Natural killer cell (primary cell): ENCODE measurements at regions not wholly inside any gene's neighbourhood (a gene's known extent, or its start where the extent isn't known, plus 50 kb on each side); places are given as distances from the start of the nearest gene placed in this dataset.
"Not testable (repeated sequence)": the region's sequence is repeated elsewhere in the genome, so short reads cannot be mapped to it uniquely, and the experiment has no call there.

Source experiments
- ATAC-seq, 3 donors: fragments of 150-1000 bp in 2 of 3; fragments of 200-7000 bp in 1 of 3; cut with Tn5 transposase; 1 replicate in 1 of 3; 2 replicates in 2 of 3; pipeline ENCODE4 v1.10.0; 2021; ENCODE audit warnings: mild to moderate bottlenecking in 2 of 3, moderate library complexity in 2 of 3
- DNase-seq, 2 donors: peaks; one replicate each; pipeline versions ENCODE4 v3.0.0 to v3.0.0-alpha.2; 2013 to 2021; ENCODE audit warnings: mixed read lengths in 1 of 2
- H3K27ac ChIP-seq: one replicate; pipeline ENCODE4 v1.5.1; 2013; ENCODE audit warnings: mild to moderate bottlenecking, low read length
- H3K27me3 ChIP-seq: one replicate; pipeline ENCODE4 v1.6.1; 2013; ENCODE audit warnings: low read length; ENCODE audit not compliant: control insufficient read depth, insufficient read depth
- H3K36me3 ChIP-seq: one replicate; pipeline ENCODE4 v1.6.1; 2013; ENCODE audit warnings: low read length; ENCODE audit not compliant: control insufficient read depth, insufficient read depth
- H3K4me1 ChIP-seq: one replicate; pipeline ENCODE4 v1.6.1; 2013; ENCODE audit warnings: low read length; ENCODE audit not compliant: control insufficient read depth, insufficient read depth
- H3K4me3 ChIP-seq: one replicate; pipeline ENCODE4 v1.5.1; 2013; ENCODE audit warnings: low read length
- H3K9me3 ChIP-seq: one replicate; pipeline ENCODE4 v1.6.1; 2013; ENCODE audit warnings: low read length; ENCODE audit not compliant: control insufficient read depth, insufficient read depth
- H3K27ac Mint-ChIP-seq, 2 donors: one replicate each; pipeline ENCODE4 v1.8.0; 2022; ENCODE audit warnings: mild to moderate bottlenecking in 2 of 2, mixed read lengths in 2 of 2, moderate library complexity in 1 of 2
- H3K27me3 Mint-ChIP-seq, 2 donors: one replicate each; pipeline ENCODE4 v1.8.0; 2022; ENCODE audit warnings: low read depth in 2 of 2, mixed read lengths in 2 of 2
- H3K36me3 Mint-ChIP-seq: one replicate; pipeline ENCODE4 v1.8.0; 2022; ENCODE audit warnings: mixed read lengths
- H3K4me1 Mint-ChIP-seq, 2 donors: one replicate each; pipeline ENCODE4 v1.8.0; 2022; ENCODE audit warnings: mixed read lengths in 2 of 2
- H3K4me3 Mint-ChIP-seq: one replicate; pipeline ENCODE4 v1.8.0; 2022; ENCODE audit warnings: mild to moderate bottlenecking, moderate library complexity, mixed read lengths
- H3K9me3 Mint-ChIP-seq, 2 donors: one replicate each; pipeline ENCODE4 v1.8.0; 2022; ENCODE audit warnings: mixed read lengths in 2 of 2
- CTCF ChIP-seq: fragments of 200-600 bp; IDR thresholded peaks from one replicate; pipeline ENCODE4 v1.8.0; 2022; ENCODE audit warnings: antibody characterized with exemption
- WGBS: methylation state at CpG from one replicate; pipeline ENCODE4 v1.1.7; 2013; ENCODE audit warnings: missing lambda C conversion rate; ENCODE audit not compliant: insufficient coverage; 5-methylcytosine and 5-hydroxymethylcytosine counted together
- intact Hi-C: fragments of 100-400 bp; cut with micrococcal nuclease; formaldehyde crosslinking; loops from one replicate; pipeline ENCODE4 v1.14.2; 2022

- Histone ChIP-seq H3K9me3 (no peaks in the 10 kb centered on the region), H3K4me1 (no peaks in the 10 kb centered on the region), H3K27me3 (no peaks in the 10 kb centered on the region), H3K27ac (no peak overlapping the region), H3K4me3 (no peak overlapping the region), H3K36me3 (no peaks in the 10 kb centered on the region)
- ATAC-seq (no peak), DNase-seq (no peak)
- Mint-ChIP-seq H3K36me3 (no peaks in the 10 kb centered on the region), H3K27ac (no peak overlapping the region), H3K9me3 (no peaks in the 10 kb centered on the region), H3K4me1 (no peaks in the 10 kb centered on the region), H3K4me3 (no peak overlapping the region), H3K27me3 (no peaks in the 10 kb centered on the region)
- 65% methylated on average over 4 of the region's 4 CpGs for WGBS
- intact Hi-C loops = no loop called here
- TF ChIP-seq CTCF = no peak
Observed at GRCh38 chr6:132190097-132190814, 211.0 kb downstream of the MOXD1 start.

GRCh38 chr6:132188556-132189264 is 212.6 kb downstream of the MOXD1 start:
- intact Hi-C loops = no loop called here
- no peak for ATAC-seq
- no peaks in the 10 kb centered on the region for H3K9me3 ChIP-seq
- no peak for DNase-seq
- no peaks in the 10 kb centered on the region for H3K36me3 ChIP-seq
- TF ChIP-seq CTCF = no peak
- H3K4me1 Mint-ChIP-seq = no peaks in the 10 kb centered on the region
- no peaks in the 10 kb centered on the region for H3K27me3 Mint-ChIP-seq
- H3K27ac Mint-ChIP-seq = no peak overlapping the region
- H3K9me3 Mint-ChIP-seq = no peaks in the 10 kb centered on the region
- no CpG with 5 or more reads among the region's 1 CpG for WGBS
- no peak overlapping the region for H3K4me3 Mint-ChIP-seq
- H3K4me1 ChIP-seq = no peaks in the 10 kb centered on the region
- no peak overlapping the region for H3K4me3 ChIP-seq
- no peak overlapping the region for H3K27ac ChIP-seq
- no peaks in the 10 kb centered on the region for H3K36me3 Mint-ChIP-seq
- no peaks in the 10 kb centered on the region for H3K27me3 ChIP-seq

GRCh38 chr6:132187816-132188215 is 213.5 kb downstream of the MOXD1 start:
- no peak for DNase-seq
- intact Hi-C loops = no loop called here
- Mint-ChIP-seq H3K9me3 (peaks cover 0 to 5% of the 10 kb centered on the region in 2 donors), H3K36me3 (no peaks in the 10 kb centered on the region), H3K4me1 (no peaks in the 10 kb centered on the region), H3K4me3 (no peak overlapping the region), H3K27me3 (no peaks in the 10 kb centered on the region), H3K27ac (no peak overlapping the region)
- WGBS = no CpG with 5 or more reads among the region's 1 CpG
- TF ChIP-seq CTCF = no peak
- no peaks in the 10 kb centered on the region for H3K27me3 ChIP-seq
- no peak overlapping the region for H3K27ac ChIP-seq
- H3K4me1 ChIP-seq = no peaks in the 10 kb centered on the region
- no peaks in the 10 kb centered on the region for H3K9me3 ChIP-seq
- ATAC-seq = no peak
- H3K4me3 ChIP-seq = no peak overlapping the region
- H3K36me3 ChIP-seq = no peaks in the 10 kb centered on the region

- WGBS = no CpG with 5 or more reads among the region's 1 CpG
- ATAC-seq, intact Hi-C loops, H3K4me3 ChIP-seq, H3K9me3 Mint-ChIP-seq, H3K27ac Mint-ChIP-seq, H3K9me3 ChIP-seq, H3K4me1 ChIP-seq, H3K27me3 ChIP-seq, H3K4me3 Mint-ChIP-seq, H3K4me1 Mint-ChIP-seq, H3K36me3 Mint-ChIP-seq, H3K36me3 ChIP-seq, DNase-seq, H3K27me3 Mint-ChIP-seq, H3K27ac ChIP-seq: not testable (repeated sequence)
Observed at GRCh38 chr6:132184966-132185365, 216.3 kb downstream of the MOXD1 start.
